ENCODE measurements at regions not wholly inside any gene's neighbourhood (a gene's known extent, or its start where the extent isn't known, plus 50 kb on each side); places are given as distances from the start of the nearest gene placed in this dataset.
A peak's percentile ranks its signal among the peaks of the same experiment; 100 is the strongest.
"Not testable (repeated sequence)": the region's sequence is repeated elsewhere in the genome, so short reads cannot be mapped to it uniquely, and the experiment has no call there.

GRCh38 chr20:51931371-51931781 lies 129.1 kb upstream of the SALL4 start:
- Histone ChIP-seq H2AK5ac (ENCODE audit: low read length) (no peak overlapping the region), H2BK5ac (ENCODE audit: low read depth, low read length, poor library complexity) (no peak overlapping the region), H3K9ac (ENCODE audit: low read length) (no peak overlapping the region), H3K79me1 (ENCODE audit: low read length) (no peaks in the 10 kb centered on the region), H2BK12ac (ENCODE audit: low read length) (no peak overlapping the region), H3K27me3 (ENCODE audit: insufficient read depth, low read length) (no peaks in the 10 kb centered on the region), H4K8ac (ENCODE audit: low read depth, low read length) (no peak overlapping the region), H3K9me3 (ENCODE audit: insufficient read depth, low read depth, low read length) (no peaks in the 10 kb centered on the region), H3K36me3 (ENCODE audit: control insufficient read depth in 1 of 2, insufficient read depth in 2 of 2, low read length in 2 of 2) (no peaks in the 10 kb centered on the region), H3K4me1 (ENCODE audit: control insufficient read depth in 1 of 2, insufficient read depth in 2 of 2, low read length in 2 of 2) (no peaks in the 10 kb centered on the region), H4K91ac (ENCODE audit: low read depth, low read length) (no peak overlapping the region), H3K23ac (ENCODE audit: low read length) (no peak overlapping the region), H2BK120ac (ENCODE audit: insufficient read depth, low read length, poor library complexity) (no peak overlapping the region), H3K4ac (ENCODE audit: low read depth, low read length) (no peak overlapping the region), H3K4me2 (ENCODE audit: low read length) (no peak overlapping the region), H3K27ac (ENCODE audit: low read depth, low read length) (no peak overlapping the region), H3K4me3 (ENCODE audit: low read depth, low read length) (no peak overlapping the region), H2AFZ (ENCODE audit: insufficient read depth, low read length, poor library complexity) (no peak overlapping the region), H3K79me2 (ENCODE audit: control insufficient read depth, insufficient read depth, low read length, poor library complexity) (no peaks in the 10 kb centered on the region), H4K12ac (ENCODE audit: low read depth, low read length) (no peak overlapping the region), H3K18ac (ENCODE audit: low read length) (no peak overlapping the region), H3K14ac (ENCODE audit: low read length) (no peak overlapping the region)
- no peak for DNase-seq
- no CpG with 5 or more reads among the region's 7 CpGs for WGBS (ENCODE audit: extremely low coverage, insufficient coverage, insufficient read length)

- no peaks in the 10 kb centered on the region for H3K36me3 ChIP-seq (ENCODE audit: control insufficient read depth in 1 of 2, insufficient read depth in 2 of 2, low read length in 2 of 2)
- H2AFZ ChIP-seq (ENCODE audit: insufficient read depth, low read length, poor library complexity), result no peak overlapping the region
- H3K4ac ChIP-seq (ENCODE audit: low read depth, low read length), result no peak overlapping the region
Observed at GRCh38 chr20:51930775-51931174, 128.5 kb upstream of the SALL4 start.

GRCh38 chr20:51928931-51929330 lies 126.6 kb upstream of the SALL4 start:
- no peak for DNase-seq
- H2BK120ac ChIP-seq (ENCODE audit: insufficient read depth, low read length, poor library complexity), result no peak overlapping the region
- H4K8ac ChIP-seq (ENCODE audit: low read depth, low read length), result no peak overlapping the region
- H4K91ac ChIP-seq (ENCODE audit: low read depth, low read length), result no peak overlapping the region
- no peak overlapping the region for H2BK12ac ChIP-seq (ENCODE audit: low read length)
- H2AK5ac ChIP-seq (ENCODE audit: low read length), result no peak overlapping the region
- no peak overlapping the region for H2BK5ac ChIP-seq (ENCODE audit: low read depth, low read length, poor library complexity)
- no peaks in the 10 kb centered on the region for H3K27me3 ChIP-seq (ENCODE audit: insufficient read depth, low read length)
- no peak overlapping the region for H3K27ac ChIP-seq (ENCODE audit: low read depth, low read length)
- H3K14ac ChIP-seq (ENCODE audit: low read length), result no peak overlapping the region
- H3K79me2 ChIP-seq (ENCODE audit: control insufficient read depth, insufficient read depth, low read length, poor library complexity), result no peaks in the 10 kb centered on the region
- H3K23ac ChIP-seq (ENCODE audit: low read length), result no peak overlapping the region
- WGBS (ENCODE audit: extremely low coverage, insufficient coverage, insufficient read length), result no CpG with 5 or more reads among the region's 2 CpGs
- H3K4me1 ChIP-seq (ENCODE audit: control insufficient read depth in 1 of 2, insufficient read depth in 2 of 2, low read length in 2 of 2), result no peaks in the 10 kb centered on the region
- no peak overlapping the region for H3K9ac ChIP-seq (ENCODE audit: low read length)
- H3K4me3 ChIP-seq (ENCODE audit: low read depth, low read length), result no peak overlapping the region
- H4K12ac ChIP-seq (ENCODE audit: low read depth, low read length), result no peak overlapping the region
- no peaks in the 10 kb centered on the region for H3K36me3 ChIP-seq (ENCODE audit: control insufficient read depth in 1 of 2, insufficient read depth in 2 of 2, low read length in 2 of 2)
- no peak overlapping the region for H2AFZ ChIP-seq (ENCODE audit: insufficient read depth, low read length, poor library complexity)
- H3K4me2 ChIP-seq (ENCODE audit: low read length), result no peak overlapping the region
- no peak overlapping the region for H3K4ac ChIP-seq (ENCODE audit: low read depth, low read length)
- H3K18ac ChIP-seq (ENCODE audit: low read length), result no peak overlapping the region
- no peaks in the 10 kb centered on the region for H3K9me3 ChIP-seq (ENCODE audit: insufficient read depth, low read depth, low read length)
- H3K79me1 ChIP-seq (ENCODE audit: low read length), result no peaks in the 10 kb centered on the region

More at GRCh38 chr20:51930775-51931174, 128.5 kb upstream of the SALL4 start:
- Histone ChIP-seq H3K79me1 (ENCODE audit: low read length) (no peaks in the 10 kb centered on the region), H4K8ac (ENCODE audit: low read depth, low read length) (no peak overlapping the region), H3K9ac (ENCODE audit: low read length) (peak overlapping the region; percentile 30), H2BK5ac (ENCODE audit: low read depth, low read length, poor library complexity) (no peak overlapping the region), H3K79me2 (ENCODE audit: control insufficient read depth, insufficient read depth, low read length, poor library complexity) (no peaks in the 10 kb centered on the region), H4K91ac (ENCODE audit: low read depth, low read length) (no peak overlapping the region), H3K27ac (ENCODE audit: low read depth, low read length) (no peak overlapping the region), H3K18ac (ENCODE audit: low read length) (no peak overlapping the region), H3K14ac (ENCODE audit: low read length) (no peak overlapping the region), H4K12ac (ENCODE audit: low read depth, low read length) (no peak overlapping the region), H3K4me1 (ENCODE audit: control insufficient read depth in 1 of 2, insufficient read depth in 2 of 2, low read length in 2 of 2) (no peaks in the 10 kb centered on the region), H2BK12ac (ENCODE audit: low read length) (no peak overlapping the region), H2BK120ac (ENCODE audit: insufficient read depth, low read length, poor library complexity) (no peak overlapping the region), H3K9me3 (ENCODE audit: insufficient read depth, low read depth, low read length) (no peaks in the 10 kb centered on the region), H3K4me3 (ENCODE audit: low read depth, low read length) (no peak overlapping the region), H3K4me2 (ENCODE audit: low read length) (no peak overlapping the region), H2AK5ac (ENCODE audit: low read length) (no peak overlapping the region), H3K27me3 (ENCODE audit: insufficient read depth, low read length) (no peaks in the 10 kb centered on the region), H3K23ac (ENCODE audit: low read length) (no peak overlapping the region)
- no peak for DNase-seq
- no CpG with 5 or more reads among the region's 3 CpGs for WGBS (ENCODE audit: extremely low coverage, insufficient coverage, insufficient read length)

GRCh38 chr20:51927970-51928369 lies 125.6 kb upstream of the SALL4 start:
- H2AK5ac ChIP-seq (ENCODE audit: low read length); H3K9me3 ChIP-seq (ENCODE audit: insufficient read depth, low read depth, low read length); H3K4ac ChIP-seq (ENCODE audit: low read depth, low read length); H2BK12ac ChIP-seq (ENCODE audit: low read length); H4K8ac ChIP-seq (ENCODE audit: low read depth, low read length); H3K18ac ChIP-seq (ENCODE audit: low read length); H3K4me1 ChIP-seq (ENCODE audit: control insufficient read depth in 1 of 2, insufficient read depth in 2 of 2, low read length in 2 of 2); H3K4me3 ChIP-seq (ENCODE audit: low read depth, low read length); H3K27me3 ChIP-seq (ENCODE audit: insufficient read depth, low read length); H2AFZ ChIP-seq (ENCODE audit: insufficient read depth, low read length, poor library complexity); H3K79me1 ChIP-seq (ENCODE audit: low read length); H3K79me2 ChIP-seq (ENCODE audit: control insufficient read depth, insufficient read depth, low read length, poor library complexity); H4K91ac ChIP-seq (ENCODE audit: low read depth, low read length); DNase-seq; H3K27ac ChIP-seq (ENCODE audit: low read depth, low read length); H3K36me3 ChIP-seq (ENCODE audit: control insufficient read depth in 1 of 2, insufficient read depth in 2 of 2, low read length in 2 of 2); H3K4me2 ChIP-seq (ENCODE audit: low read length); H2BK120ac ChIP-seq (ENCODE audit: insufficient read depth, low read length, poor library complexity); H4K12ac ChIP-seq (ENCODE audit: low read depth, low read length); H3K23ac ChIP-seq (ENCODE audit: low read length); H3K14ac ChIP-seq (ENCODE audit: low read length); H2BK5ac ChIP-seq (ENCODE audit: low read depth, low read length, poor library complexity); H3K9ac ChIP-seq (ENCODE audit: low read length): not testable (repeated sequence)
- WGBS (ENCODE audit: extremely low coverage, insufficient coverage, insufficient read length), result no CpG with 5 or more reads among the region's 5 CpGs

Measured in trophoblast cell (in vitro differentiated cells and primary cell).